ENCODE measurements at regions not wholly inside any gene's neighbourhood (a gene's known extent, or its start where the extent isn't known, plus 50 kb on each side); places are given as distances from the start of the nearest gene placed in this dataset.
"Not testable (repeated sequence)": the region's sequence is repeated elsewhere in the genome, so short reads cannot be mapped to it uniquely, and the experiment has no call there.

DNA sequence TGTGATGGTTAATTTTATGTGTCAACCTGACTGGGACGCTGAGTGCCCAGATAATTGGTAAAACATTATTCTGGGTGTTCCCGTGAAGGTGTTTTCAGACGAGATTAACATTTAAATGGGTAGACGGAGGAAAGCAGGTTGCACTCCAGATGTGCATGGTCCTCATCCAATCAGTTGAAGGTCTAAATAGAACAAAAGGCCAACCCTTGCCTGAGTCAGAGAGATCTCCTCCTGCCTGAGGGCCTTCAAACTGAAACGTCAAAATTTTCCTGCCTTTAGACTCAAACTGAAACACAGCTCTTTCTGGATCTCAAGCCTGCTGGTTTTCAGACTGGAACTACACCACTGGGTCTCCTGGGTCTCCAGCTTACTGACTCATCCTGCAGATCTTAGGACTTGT, 73.5 kb downstream of the NPIPA8 start:
- not testable (repeated sequence) for H3K27me3 Mint-ChIP-seq (ENCODE audit: low read depth); H3K4me3 Mint-ChIP-seq; DNase-seq (ENCODE audit: low read depth, low spot score); H3K27ac Mint-ChIP-seq (ENCODE audit: unreplicated experiment); H3K36me3 Mint-ChIP-seq (ENCODE audit: low read depth); H3K9me3 Mint-ChIP-seq; H3K4me1 Mint-ChIP-seq

DNA sequence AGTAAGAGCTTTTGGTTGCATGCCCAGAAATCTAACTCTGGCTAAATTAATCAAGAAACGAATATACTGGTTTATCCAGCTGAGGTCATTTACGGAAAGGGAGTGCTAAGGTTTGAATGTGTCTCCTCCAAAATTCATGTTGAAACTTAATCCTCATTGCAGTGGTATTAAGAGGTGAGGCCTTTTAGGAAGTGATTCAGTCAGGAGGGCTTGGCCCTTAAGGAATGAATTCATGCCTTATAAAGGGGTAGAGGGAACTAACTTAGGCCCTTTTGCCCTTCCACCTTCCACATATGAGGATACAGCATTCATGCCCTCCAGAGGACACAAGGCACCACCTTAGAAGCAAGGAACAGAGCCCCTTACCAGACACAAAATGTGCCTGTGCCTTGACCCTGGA, 74.7 kb downstream of the NPIPA8 start:
- DNase-seq (ENCODE audit: low read depth, low spot score); H3K36me3 Mint-ChIP-seq (ENCODE audit: low read depth); H3K4me1 Mint-ChIP-seq; H3K9me3 Mint-ChIP-seq; H3K27ac Mint-ChIP-seq (ENCODE audit: unreplicated experiment); H3K27me3 Mint-ChIP-seq (ENCODE audit: low read depth); H3K4me3 Mint-ChIP-seq: not testable (repeated sequence)

DNA sequence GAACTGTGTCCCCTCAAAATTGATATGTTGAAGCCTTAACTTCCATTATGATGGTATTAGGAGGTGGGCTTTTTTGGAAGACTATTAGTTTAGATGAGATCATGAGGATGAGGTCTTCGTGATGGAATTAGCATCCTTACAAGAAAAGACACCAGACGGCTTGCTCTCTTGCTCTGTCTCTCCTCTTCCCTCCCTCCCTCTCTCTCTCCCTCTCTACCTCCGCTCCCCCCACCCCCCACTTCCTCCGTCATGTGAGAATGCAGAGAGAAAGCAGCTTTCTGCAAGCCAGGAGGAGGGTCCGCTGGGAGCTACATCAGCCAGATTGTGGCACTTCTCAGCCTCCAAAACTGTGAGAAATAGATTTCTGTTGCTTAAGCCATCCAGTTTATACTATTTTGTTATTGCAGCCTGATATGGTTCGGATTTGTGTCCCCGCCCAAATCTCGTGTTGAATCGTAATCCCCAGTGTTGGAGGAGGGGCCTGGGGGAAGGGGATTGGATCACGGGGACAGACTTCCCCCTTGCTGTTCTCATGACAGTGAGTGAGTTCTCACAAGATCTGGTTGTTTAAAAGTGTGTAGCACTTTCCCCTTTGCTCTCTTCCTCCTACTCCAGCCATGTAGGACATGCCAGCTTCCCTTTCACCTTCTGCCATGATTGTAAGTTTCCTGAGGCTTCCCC, 76.9 kb downstream of the NPIPA8 start:
- H3K9me3 Mint-ChIP-seq; DNase-seq (ENCODE audit: low read depth, low spot score); H3K27me3 Mint-ChIP-seq (ENCODE audit: low read depth); H3K36me3 Mint-ChIP-seq (ENCODE audit: low read depth); H3K4me3 Mint-ChIP-seq; H3K27ac Mint-ChIP-seq (ENCODE audit: unreplicated experiment); H3K4me1 Mint-ChIP-seq: not testable (repeated sequence)

DNA sequence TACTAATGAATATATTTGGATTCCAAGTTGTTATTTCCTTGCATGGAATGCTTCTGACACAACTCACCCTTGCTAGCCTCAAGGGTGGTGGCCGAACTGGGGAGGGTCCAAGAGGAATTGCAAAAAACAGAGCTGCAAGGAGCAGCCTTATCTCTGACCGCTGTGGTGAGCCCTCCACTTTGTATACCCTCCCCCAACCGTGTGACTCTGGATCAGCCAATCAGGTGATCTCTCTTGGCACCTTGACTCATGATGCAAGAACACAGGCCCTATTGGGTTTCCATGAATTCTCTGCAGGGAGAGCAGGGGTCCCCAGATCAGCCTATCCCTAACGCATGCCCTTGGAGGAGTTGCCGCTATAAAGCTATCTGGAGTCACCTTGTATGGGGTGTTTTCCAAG, 83.6 kb downstream of the NPIPA8 start:
- not testable (repeated sequence) for H3K4me3 Mint-ChIP-seq; H3K27ac Mint-ChIP-seq (ENCODE audit: unreplicated experiment); H3K27me3 Mint-ChIP-seq (ENCODE audit: low read depth); H3K9me3 Mint-ChIP-seq; DNase-seq (ENCODE audit: low read depth, low spot score); H3K4me1 Mint-ChIP-seq; H3K36me3 Mint-ChIP-seq (ENCODE audit: low read depth)

DNA sequence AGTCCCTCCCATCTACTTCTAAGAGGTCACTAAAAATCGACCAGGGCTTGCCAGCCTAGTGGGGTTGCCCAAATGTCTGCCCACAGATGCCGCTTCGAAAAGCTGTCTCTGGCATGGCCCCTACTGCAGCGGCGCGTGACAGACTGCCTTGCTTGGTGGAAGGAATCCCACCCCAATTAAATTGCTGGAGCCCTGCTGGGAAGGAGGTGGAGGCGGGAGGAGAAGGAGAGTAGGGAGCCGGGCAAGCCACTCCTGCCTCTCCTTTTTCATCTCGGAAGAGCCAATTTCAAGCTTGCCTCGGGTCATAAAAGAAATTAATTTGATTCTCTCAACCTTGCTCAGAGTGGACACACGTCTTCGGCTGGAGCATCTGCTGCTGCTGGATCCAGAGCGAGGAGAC, 106.0 kb downstream of the NPIPA8 start:
- not testable (repeated sequence) for H3K27me3 Mint-ChIP-seq (ENCODE audit: low read depth); H3K4me3 Mint-ChIP-seq; H3K27ac Mint-ChIP-seq (ENCODE audit: unreplicated experiment); DNase-seq (ENCODE audit: low read depth, low spot score); H3K4me1 Mint-ChIP-seq; H3K9me3 Mint-ChIP-seq; H3K36me3 Mint-ChIP-seq (ENCODE audit: low read depth)

DNA sequence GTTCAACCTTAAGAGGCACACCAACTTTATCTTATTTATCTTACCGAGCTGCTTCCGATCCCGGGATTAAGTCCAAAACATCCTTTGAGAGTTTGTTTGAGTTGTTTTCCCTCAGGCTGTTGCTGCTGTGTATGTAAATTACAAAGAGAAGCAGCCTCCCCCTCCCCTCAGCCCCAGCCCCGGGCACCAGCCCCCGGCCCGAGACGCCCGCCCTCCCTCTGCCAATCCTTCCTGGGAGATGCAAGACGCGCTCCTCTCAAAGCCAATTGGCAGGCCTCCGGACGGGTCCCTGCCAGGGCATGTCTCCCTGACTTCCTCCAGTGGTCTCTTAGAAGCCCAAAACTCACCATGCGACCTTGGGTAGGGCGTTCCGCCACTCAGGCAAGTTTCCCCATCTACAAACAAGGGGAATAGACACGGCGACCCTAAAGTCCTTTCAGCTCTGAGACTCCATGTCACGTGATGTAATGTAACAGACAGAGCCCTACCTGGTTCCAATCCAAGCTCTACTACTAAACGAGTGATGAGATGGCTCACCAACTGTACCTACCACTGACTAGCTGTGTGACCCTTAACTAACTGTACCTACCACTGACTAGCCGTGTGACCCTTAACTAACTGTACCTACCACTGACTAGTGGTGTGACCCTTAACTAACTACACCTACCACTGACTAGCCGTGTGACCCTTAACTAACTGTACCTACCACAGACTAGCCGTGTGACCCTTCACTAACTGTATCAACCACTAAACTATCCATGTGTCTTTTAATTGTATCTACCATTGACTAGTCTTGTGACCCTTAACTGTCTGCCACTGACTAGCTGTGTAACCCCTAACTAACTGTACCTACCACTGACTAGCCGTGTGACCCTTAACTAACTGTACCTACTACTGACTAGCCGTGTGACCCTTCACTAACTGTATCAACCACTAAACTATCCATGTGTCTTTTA, 114.2 kb downstream of the NPIPA8 start:
- not testable (repeated sequence) for H3K27ac Mint-ChIP-seq (ENCODE audit: unreplicated experiment); H3K4me3 Mint-ChIP-seq; H3K27me3 Mint-ChIP-seq (ENCODE audit: low read depth); DNase-seq (ENCODE audit: low read depth, low spot score); H3K36me3 Mint-ChIP-seq (ENCODE audit: low read depth); H3K4me1 Mint-ChIP-seq; H3K9me3 Mint-ChIP-seq

DNA sequence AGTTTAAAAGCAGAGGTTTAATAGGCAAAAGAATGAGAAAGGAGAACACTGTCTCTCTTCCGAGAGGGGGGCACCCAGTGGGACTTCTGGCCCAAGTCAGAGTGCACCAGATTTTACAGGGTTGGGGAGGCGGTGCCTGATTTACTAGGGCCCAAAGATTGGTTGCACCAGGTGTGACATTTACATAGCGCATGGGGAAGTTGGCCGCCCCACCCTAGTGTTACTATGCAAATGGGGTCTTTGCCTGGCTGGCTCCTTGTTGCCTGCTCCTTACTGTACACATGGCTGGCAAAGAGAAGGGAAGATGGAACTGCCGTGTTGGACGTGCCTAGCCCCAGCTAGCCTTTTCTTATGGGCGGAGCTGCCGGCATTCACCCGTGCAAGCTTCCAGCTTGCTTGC, 118.8 kb downstream of the NPIPA8 start:
- H3K27me3 Mint-ChIP-seq (ENCODE audit: low read depth); H3K27ac Mint-ChIP-seq (ENCODE audit: unreplicated experiment); DNase-seq (ENCODE audit: low read depth, low spot score); H3K4me1 Mint-ChIP-seq; H3K9me3 Mint-ChIP-seq; H3K36me3 Mint-ChIP-seq (ENCODE audit: low read depth); H3K4me3 Mint-ChIP-seq: not testable (repeated sequence)

GRCh38 chr16:18216814-18217213, 119.7 kb downstream of the NPIPA8 start:
- not testable (repeated sequence) for H3K27me3 Mint-ChIP-seq (ENCODE audit: low read depth); DNase-seq (ENCODE audit: low read depth, low spot score); H3K4me3 Mint-ChIP-seq; H3K36me3 Mint-ChIP-seq (ENCODE audit: low read depth); H3K9me3 Mint-ChIP-seq; H3K4me1 Mint-ChIP-seq; H3K27ac Mint-ChIP-seq (ENCODE audit: unreplicated experiment)

DNA sequence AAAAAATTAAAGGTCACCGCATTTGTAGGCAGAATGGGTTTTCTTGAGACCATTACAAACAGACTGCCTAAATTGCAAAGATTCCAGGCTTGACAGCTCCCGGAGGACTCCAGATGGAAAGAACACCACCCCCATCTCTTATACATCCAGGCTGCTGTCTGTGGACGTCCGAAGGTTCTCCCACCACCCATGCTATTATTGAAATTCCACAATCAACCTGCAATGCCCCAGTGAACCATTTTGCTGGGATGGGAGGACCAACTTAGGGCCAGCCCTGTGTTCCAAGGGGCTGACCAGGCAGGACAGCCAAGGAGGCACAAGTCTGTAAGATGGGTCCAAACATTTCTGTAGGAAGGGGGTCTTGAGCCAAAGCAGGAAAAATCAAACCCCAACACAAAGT, 122.7 kb downstream of the NPIPA8 start:
- not testable (repeated sequence) for H3K4me1 Mint-ChIP-seq; H3K36me3 Mint-ChIP-seq (ENCODE audit: low read depth); H3K9me3 Mint-ChIP-seq; H3K4me3 Mint-ChIP-seq; DNase-seq (ENCODE audit: low read depth, low spot score); H3K27me3 Mint-ChIP-seq (ENCODE audit: low read depth); H3K27ac Mint-ChIP-seq (ENCODE audit: unreplicated experiment)

DNA sequence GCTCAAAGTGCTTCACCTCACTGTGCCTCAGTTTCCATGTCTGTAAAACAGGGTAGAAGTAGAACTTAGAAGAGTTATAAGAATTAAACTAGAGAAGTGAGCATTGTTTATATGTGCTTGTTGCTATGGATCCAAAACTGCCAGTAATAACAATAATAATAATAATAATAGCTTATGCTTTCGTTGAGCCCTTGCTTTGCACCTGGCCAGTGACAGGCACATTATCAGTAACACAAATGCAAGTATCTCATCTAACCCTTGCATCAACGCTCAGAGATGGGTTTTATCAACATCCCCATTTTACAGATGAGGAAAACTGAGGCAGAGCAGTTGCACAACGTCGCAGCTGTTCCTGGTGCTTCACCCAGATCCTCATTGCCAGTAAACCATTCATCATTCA, 125.0 kb downstream of the NPIPA8 start:
- H3K9me3 Mint-ChIP-seq; H3K36me3 Mint-ChIP-seq (ENCODE audit: low read depth); H3K27me3 Mint-ChIP-seq (ENCODE audit: low read depth); DNase-seq (ENCODE audit: low read depth, low spot score); H3K27ac Mint-ChIP-seq (ENCODE audit: unreplicated experiment); H3K4me3 Mint-ChIP-seq; H3K4me1 Mint-ChIP-seq: not testable (repeated sequence)

DNA sequence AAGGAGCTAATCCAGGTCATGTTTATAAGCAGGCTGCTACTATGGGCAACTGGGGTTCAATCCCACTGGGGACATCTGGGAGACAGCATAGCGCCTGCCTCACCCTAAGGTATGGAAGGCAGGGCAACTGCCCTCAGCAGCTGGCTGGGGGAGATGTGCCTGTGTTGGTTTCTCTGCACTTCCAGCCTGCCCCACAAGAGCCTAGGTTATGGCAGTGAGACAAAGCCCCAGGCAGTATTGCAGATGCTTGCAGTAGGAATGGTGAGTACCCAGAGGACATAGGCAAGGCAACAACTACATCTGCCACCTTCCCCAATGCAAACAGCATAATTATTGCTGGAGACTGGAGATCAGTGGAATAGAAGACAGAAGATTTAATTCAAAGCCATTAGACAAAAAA, 131.8 kb downstream of the NPIPA8 start:
- not testable (repeated sequence) for DNase-seq (ENCODE audit: low read depth, low spot score); H3K27me3 Mint-ChIP-seq (ENCODE audit: low read depth); H3K4me1 Mint-ChIP-seq; H3K4me3 Mint-ChIP-seq; H3K27ac Mint-ChIP-seq (ENCODE audit: unreplicated experiment); H3K36me3 Mint-ChIP-seq (ENCODE audit: low read depth); H3K9me3 Mint-ChIP-seq

- DNase-seq (ENCODE audit: low read depth, low spot score); H3K4me1 Mint-ChIP-seq; H3K36me3 Mint-ChIP-seq (ENCODE audit: low read depth); H3K9me3 Mint-ChIP-seq; H3K27me3 Mint-ChIP-seq (ENCODE audit: low read depth); H3K27ac Mint-ChIP-seq (ENCODE audit: unreplicated experiment); H3K4me3 Mint-ChIP-seq: not testable (repeated sequence)
Measured at GRCh38 chr16:18204309-18204708, 132.2 kb downstream of the NPIPA8 start.

GRCh38 chr16:18201511-18201910, 135.0 kb downstream of the NPIPA8 start:
- H3K27ac Mint-ChIP-seq (ENCODE audit: unreplicated experiment); H3K4me3 Mint-ChIP-seq; H3K4me1 Mint-ChIP-seq; H3K36me3 Mint-ChIP-seq (ENCODE audit: low read depth); H3K27me3 Mint-ChIP-seq (ENCODE audit: low read depth); DNase-seq (ENCODE audit: low read depth, low spot score); H3K9me3 Mint-ChIP-seq: not testable (repeated sequence)

DNA sequence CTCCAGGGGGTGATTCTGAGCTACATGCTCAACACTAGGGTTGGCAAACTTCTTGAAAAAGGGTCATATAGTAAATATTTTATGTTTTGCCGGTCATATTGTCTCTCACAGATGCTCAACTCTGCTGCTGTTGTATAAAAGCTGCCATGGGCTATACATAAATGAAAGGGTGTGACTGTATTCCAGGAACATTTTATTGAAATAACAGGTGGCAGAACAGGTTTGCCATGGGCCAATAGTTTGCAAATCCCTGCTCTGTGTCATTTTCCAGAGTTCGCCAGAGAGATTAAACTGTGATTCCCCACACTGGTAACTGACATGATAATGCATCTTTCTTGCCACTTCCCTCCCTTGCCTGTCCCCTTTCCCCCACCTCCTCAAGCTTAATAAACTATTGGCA, 144.1 kb downstream of the NPIPA8 start:
- DNase-seq (ENCODE audit: low read depth, low spot score); H3K4me3 Mint-ChIP-seq; H3K27me3 Mint-ChIP-seq (ENCODE audit: low read depth); H3K9me3 Mint-ChIP-seq; H3K4me1 Mint-ChIP-seq; H3K27ac Mint-ChIP-seq (ENCODE audit: unreplicated experiment); H3K36me3 Mint-ChIP-seq (ENCODE audit: low read depth): not testable (repeated sequence)
